IPS-20b (cell line): ENCODE measurements at regions not wholly inside any gene's neighbourhood (a gene's known extent, or its start where the extent isn't known, plus 50 kb on each side); places are given as distances from the start of the nearest gene placed in this dataset.
A peak's percentile ranks its signal among the peaks of the same experiment; 100 is the strongest.
"Not testable (repeated sequence)": the region's sequence is repeated elsewhere in the genome, so short reads cannot be mapped to it uniquely, and the experiment has no call there.

Source experiments
- H3K27ac ChIP-seq: one replicate; pipeline ENCODE4 v1.5.1; 2013; ENCODE audit warnings: low read length
- H3K27me3 ChIP-seq: 2 replicates; pipeline ENCODE4 v1.6.1; 2013; ENCODE audit warnings: mild to moderate bottlenecking, low read length, inconsistent platforms; ENCODE audit not compliant: insufficient read depth
- H3K36me3 ChIP-seq: 2 replicates; pipeline ENCODE4 v1.6.1; 2013; ENCODE audit warnings: low read depth, mild to moderate bottlenecking, inconsistent platforms, low read length, moderate library complexity; ENCODE audit not compliant: insufficient read depth
- H3K4me1 ChIP-seq: 2 replicates; pipeline ENCODE4 v1.6.1; 2013; ENCODE audit warnings: mild to moderate bottlenecking, control low read depth, inconsistent platforms, low read length, moderate library complexity; ENCODE audit not compliant: insufficient read depth
- H3K4me3 ChIP-seq: 2 replicates; pipeline ENCODE4 v1.5.1; 2013; ENCODE audit warnings: mild to moderate bottlenecking, low read length, inconsistent platforms
- H3K9ac ChIP-seq: 2 replicates; pipeline ENCODE4 v1.6.1; 2013; ENCODE audit warnings: low read depth, mild to moderate bottlenecking, inconsistent platforms, low read length, moderate library complexity
- H3K9me3 ChIP-seq: 2 replicates; pipeline ENCODE4 v1.6.1; 2013; ENCODE audit warnings: mild to moderate bottlenecking, low read depth, low read length, inconsistent platforms; ENCODE audit not compliant: insufficient read depth

- H3K36me3 ChIP-seq: peaks cover 74% of the 10 kb centered on the region
Observed at GRCh38 chr5:12661617-12662370, 757.5 kb upstream of the CTNND2 start.

GRCh38 chr5:12660279-12661107, 756.2 kb upstream of the CTNND2 start:
- H3K4me1 ChIP-seq, H3K9ac ChIP-seq: not testable (repeated sequence)
- H3K36me3 ChIP-seq: peaks cover 77% of the 10 kb centered on the region

More at GRCh38 chr5:12661617-12662370, 757.5 kb upstream of the CTNND2 start:
- 0 out of 2 replicates have a peak overlapping the region, but pooled peaks have one; percentile 67 for H3K4me3 ChIP-seq
- no peaks in the 10 kb centered on the region for H3K27me3 ChIP-seq
- H3K4me1 ChIP-seq: peaks cover 7% of the 10 kb centered on the region
- H3K9ac ChIP-seq: no peak overlapping the region
- no peak overlapping the region for H3K27ac ChIP-seq
- H3K9me3 ChIP-seq: peaks cover 10% of the 10 kb centered on the region; the same call in 1 of the 2 replicates

GRCh38 chr5:12659686-12660085, 755.4 kb upstream of the CTNND2 start:
- H3K4me3 ChIP-seq: no peak overlapping the region
- H3K36me3 ChIP-seq: peaks cover 80% of the 10 kb centered on the region
- H3K9me3 ChIP-seq: peaks cover 10% of the 10 kb centered on the region; the same call in 1 of the 2 replicates
- no peaks in the 10 kb centered on the region for H3K27me3 ChIP-seq
- H3K27ac ChIP-seq: no peak overlapping the region
- no peak overlapping the region for H3K9ac ChIP-seq
- H3K4me1 ChIP-seq: peaks cover 7% of the 10 kb centered on the region

More at GRCh38 chr5:12660279-12661107, 756.2 kb upstream of the CTNND2 start:
- not testable (repeated sequence) for H3K27me3 ChIP-seq, H3K4me3 ChIP-seq, H3K27ac ChIP-seq
- peaks cover 10% of the 10 kb centered on the region; the same call in 1 of the 2 replicates for H3K9me3 ChIP-seq

GRCh38 chr5:12658871-12659446, 754.7 kb upstream of the CTNND2 start:
- H3K9ac ChIP-seq: no peak overlapping the region
- peaks cover 78% of the 10 kb centered on the region for H3K36me3 ChIP-seq
- peaks cover 10% of the 10 kb centered on the region; the same call in 1 of the 2 replicates for H3K9me3 ChIP-seq
- no peaks in the 10 kb centered on the region for H3K27me3 ChIP-seq
- no peak overlapping the region for H3K27ac ChIP-seq
- H3K4me1 ChIP-seq: peaks cover 7% of the 10 kb centered on the region
- H3K4me3 ChIP-seq: no peak overlapping the region

GRCh38 chr5:12657914-12658474, 753.7 kb upstream of the CTNND2 start:
- H3K27ac ChIP-seq, H3K4me3 ChIP-seq, H3K9me3 ChIP-seq, H3K4me1 ChIP-seq, H3K27me3 ChIP-seq, H3K9ac ChIP-seq: not testable (repeated sequence)
- peaks cover 70% of the 10 kb centered on the region for H3K36me3 ChIP-seq

GRCh38 chr5:12655675-12656074, 751.4 kb upstream of the CTNND2 start:
- H3K9me3 ChIP-seq: 0 out of 2 replicates have a peak, but pooled peaks cover 3% of the 10 kb centered on the region
- H3K27ac ChIP-seq: no peak overlapping the region
- H3K36me3 ChIP-seq: peaks cover 49% of the 10 kb centered on the region; the same call in 1 of the 2 replicates
- no peak overlapping the region for H3K9ac ChIP-seq
- H3K4me3 ChIP-seq: no peak overlapping the region
- H3K4me1 ChIP-seq: no peaks in the 10 kb centered on the region
- H3K27me3 ChIP-seq: no peaks in the 10 kb centered on the region

GRCh38 chr5:12652201-12652600, 748.0 kb upstream of the CTNND2 start:
- Histone ChIP-seq H3K27me3 (no peaks in the 10 kb centered on the region), H3K4me1 (no peaks in the 10 kb centered on the region), H3K4me3 (no peak overlapping the region), H3K36me3 (peaks cover 19% of the 10 kb centered on the region; the same call in 1 of the 2 replicates), H3K27ac (no peak overlapping the region), H3K9me3 (no peaks in the 10 kb centered on the region), H3K9ac (no peak overlapping the region)

GRCh38 chr5:12648558-12648957, 744.3 kb upstream of the CTNND2 start:
- no peak overlapping the region for H3K4me3 ChIP-seq
- H3K4me1 ChIP-seq: no peaks in the 10 kb centered on the region
- no peaks in the 10 kb centered on the region; the same call in 1 of the 2 replicates for H3K36me3 ChIP-seq
- H3K9me3 ChIP-seq: no peaks in the 10 kb centered on the region
- no peak overlapping the region for H3K27ac ChIP-seq
- H3K9ac ChIP-seq: no peak overlapping the region
- no peaks in the 10 kb centered on the region for H3K27me3 ChIP-seq

- no peaks in the 10 kb centered on the region; the same call in 1 of the 2 replicates for H3K36me3 ChIP-seq
- H3K27ac ChIP-seq: no peak overlapping the region
- no peak overlapping the region for H3K4me3 ChIP-seq
- no peak overlapping the region for H3K9ac ChIP-seq
- H3K4me1 ChIP-seq: no peaks in the 10 kb centered on the region
- H3K27me3 ChIP-seq: no peaks in the 10 kb centered on the region
- no peaks in the 10 kb centered on the region for H3K9me3 ChIP-seq
Observed at GRCh38 chr5:12647613-12648012, 743.4 kb upstream of the CTNND2 start.

- H3K9me3 ChIP-seq: no peaks in the 10 kb centered on the region
- H3K36me3 ChIP-seq: no peaks in the 10 kb centered on the region
- H3K27ac ChIP-seq: no peak overlapping the region
- no peaks in the 10 kb centered on the region for H3K27me3 ChIP-seq
- no peak overlapping the region for H3K4me3 ChIP-seq
- no peak overlapping the region for H3K9ac ChIP-seq
- no peaks in the 10 kb centered on the region for H3K4me1 ChIP-seq
Observed at GRCh38 chr5:12645582-12645981, 741.3 kb upstream of the CTNND2 start.

GRCh38 chr5:12636209-12636608, 732.0 kb upstream of the CTNND2 start:
- Histone ChIP-seq H3K4me1 (no peaks in the 10 kb centered on the region), H3K4me3 (no peak overlapping the region), H3K9ac (no peak overlapping the region), H3K27me3 (no peaks in the 10 kb centered on the region), H3K27ac (no peak overlapping the region), H3K36me3 (no peaks in the 10 kb centered on the region), H3K9me3 (no peaks in the 10 kb centered on the region)
